ENCODE measurements at regions not wholly inside any gene's neighbourhood (a gene's known extent, or its start where the extent isn't known, plus 50 kb on each side); places are given as distances from the start of the nearest gene placed in this dataset.
"Not testable (repeated sequence)": the region's sequence is repeated elsewhere in the genome, so short reads cannot be mapped to it uniquely, and the experiment has no call there.

DNA sequence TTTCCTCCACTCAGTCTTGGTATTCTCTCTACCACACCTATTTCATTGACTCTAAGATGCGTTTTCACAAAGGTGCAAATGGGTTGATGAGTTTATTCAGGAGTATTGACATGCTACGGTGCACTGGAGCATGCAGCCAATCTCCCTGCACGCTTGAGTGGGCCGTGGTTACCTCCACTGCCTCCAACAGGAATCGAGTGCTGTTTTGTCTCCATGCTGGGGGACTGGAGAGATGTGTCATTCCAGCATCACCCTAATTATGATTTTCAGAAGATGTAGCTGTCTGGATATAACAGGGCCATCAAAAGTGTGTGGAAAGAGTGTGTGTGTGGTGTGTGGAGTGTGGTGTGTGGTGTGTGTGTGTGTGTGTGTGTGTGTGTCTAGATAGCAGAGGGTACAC is 351.6 kb upstream of the ZFHX3 start:
- 92 to 96% methylated on average over 4 to 5 of the region's 5 CpGs for WGBS, 2 experiments (ENCODE audit: insufficient coverage in 1 of 2, insufficient read length in 1 of 2)
- TF ChIP-seq, protein P1, sequence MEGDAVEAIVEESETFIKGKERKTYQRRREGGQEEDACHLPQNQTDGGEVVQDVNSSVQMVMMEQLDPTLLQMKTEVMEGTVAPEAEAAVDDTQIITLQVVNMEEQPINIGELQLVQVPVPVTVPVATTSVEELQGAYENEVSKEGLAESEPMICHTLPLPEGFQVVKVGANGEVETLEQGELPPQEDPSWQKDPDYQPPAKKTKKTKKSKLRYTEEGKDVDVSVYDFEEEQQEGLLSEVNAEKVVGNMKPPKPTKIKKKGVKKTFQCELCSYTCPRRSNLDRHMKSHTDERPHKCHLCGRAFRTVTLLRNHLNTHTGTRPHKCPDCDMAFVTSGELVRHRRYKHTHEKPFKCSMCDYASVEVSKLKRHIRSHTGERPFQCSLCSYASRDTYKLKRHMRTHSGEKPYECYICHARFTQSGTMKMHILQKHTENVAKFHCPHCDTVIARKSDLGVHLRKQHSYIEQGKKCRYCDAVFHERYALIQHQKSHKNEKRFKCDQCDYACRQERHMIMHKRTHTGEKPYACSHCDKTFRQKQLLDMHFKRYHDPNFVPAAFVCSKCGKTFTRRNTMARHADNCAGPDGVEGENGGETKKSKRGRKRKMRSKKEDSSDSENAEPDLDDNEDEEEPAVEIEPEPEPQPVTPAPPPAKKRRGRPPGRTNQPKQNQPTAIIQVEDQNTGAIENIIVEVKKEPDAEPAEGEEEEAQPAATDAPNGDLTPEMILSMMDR (conservative IDR thresholded peaks at IDR 0.05), result no peak
- Mint-ChIP-seq H3K27me3 (ENCODE audit: insufficient read depth) (peaks cover 4% of the 10 kb centered on the region), H3K4me3 (no peak overlapping the region), H3K36me3 (ENCODE audit: low read depth) (no peaks in the 10 kb centered on the region), H3K4me1 (peaks cover 46% of the 10 kb centered on the region), H3K27ac (no peak overlapping the region), H3K9me3 (peaks cover 9% of the 10 kb centered on the region)
- no peak overlapping the region for H3K27ac ChIP-seq (ENCODE audit: low read depth, low read length)
- H3K36me3 ChIP-seq (ENCODE audit: control insufficient read depth, insufficient read depth, low read length), result no peaks in the 10 kb centered on the region
- no peak for DNase-seq
- H3K4me1 ChIP-seq (ENCODE audit: control insufficient read depth, insufficient read depth, low read length), result peaks cover 3% of the 10 kb centered on the region
- no peak overlapping the region for H3K9ac ChIP-seq (ENCODE audit: extremely low read depth, low read length, poor library complexity, severe bottlenecking)
- H3K27me3 ChIP-seq (ENCODE audit: control insufficient read depth, insufficient read depth, low read length, poor library complexity, severe bottlenecking), result no peaks in the 10 kb centered on the region
- no peaks in the 10 kb centered on the region for H3K9me3 ChIP-seq (ENCODE audit: control insufficient read depth, low read length)
- no peak overlapping the region for H3K4me3 ChIP-seq (ENCODE audit: low read length)

DNA sequence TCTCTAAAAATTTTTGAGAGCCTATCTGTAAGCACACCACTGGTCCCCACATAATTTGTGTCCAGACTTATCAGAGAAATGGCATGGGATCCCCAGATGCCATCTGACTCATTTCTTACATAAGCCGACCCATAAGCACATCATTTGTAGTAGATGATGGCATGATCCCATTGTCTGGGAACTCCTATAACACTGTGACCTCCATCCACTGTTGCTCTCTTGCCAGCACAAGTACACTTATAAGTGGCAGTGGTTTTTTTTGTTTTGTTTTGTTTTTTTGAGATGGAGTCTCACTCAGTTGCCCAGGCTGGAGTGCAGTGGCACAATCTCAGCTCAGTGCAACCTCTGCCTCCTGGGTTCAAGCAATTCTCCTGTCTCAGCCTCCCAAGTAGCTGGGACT is 350.7 kb upstream of the ZFHX3 start:
- not testable (repeated sequence) for H3K9ac ChIP-seq (ENCODE audit: extremely low read depth, low read length, poor library complexity, severe bottlenecking); DNase-seq; H3K4me3 Mint-ChIP-seq; H3K27me3 ChIP-seq (ENCODE audit: control insufficient read depth, insufficient read depth, low read length, poor library complexity, severe bottlenecking); H3K27ac Mint-ChIP-seq; H3K36me3 ChIP-seq (ENCODE audit: control insufficient read depth, insufficient read depth, low read length); H3K36me3 Mint-ChIP-seq (ENCODE audit: low read depth); H3K27ac ChIP-seq (ENCODE audit: low read depth, low read length); H3K4me1 ChIP-seq (ENCODE audit: control insufficient read depth, insufficient read depth, low read length); H3K27me3 Mint-ChIP-seq (ENCODE audit: insufficient read depth); H3K4me3 ChIP-seq (ENCODE audit: low read length); H3K9me3 Mint-ChIP-seq; H3K9me3 ChIP-seq (ENCODE audit: control insufficient read depth, low read length)
- peaks cover 38% of the 10 kb centered on the region for H3K4me1 Mint-ChIP-seq
- 100% methylated on average over 1 of the region's 1 CpG for WGBS, 2 experiments (ENCODE audit: insufficient coverage in 1 of 2, insufficient read length in 1 of 2)

DNA sequence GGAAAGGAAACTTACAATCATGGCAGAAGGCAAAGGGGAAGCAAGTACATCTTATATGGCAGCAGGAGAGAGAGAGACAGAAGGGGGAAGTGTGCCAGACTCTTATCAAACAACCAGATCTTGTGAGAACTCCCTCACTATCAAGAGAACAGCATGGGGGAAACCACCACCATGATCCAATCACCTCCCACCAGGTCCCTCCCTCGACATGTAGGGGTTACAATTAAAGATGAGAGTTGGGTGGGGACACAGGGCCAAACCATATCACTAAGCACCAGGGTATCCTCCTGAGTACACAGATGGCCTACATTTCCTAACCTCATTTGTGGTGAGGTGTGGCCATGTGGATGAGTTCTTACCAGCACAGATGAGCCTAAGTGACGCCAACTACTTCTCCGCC is 348.6 kb upstream of the ZFHX3 start:
- no peaks in the 10 kb centered on the region for H3K36me3 Mint-ChIP-seq (ENCODE audit: low read depth)
- no peaks in the 10 kb centered on the region for H3K9me3 ChIP-seq (ENCODE audit: control insufficient read depth, low read length)
- H3K9ac ChIP-seq (ENCODE audit: extremely low read depth, low read length, poor library complexity, severe bottlenecking), result no peak overlapping the region
- no peaks in the 10 kb centered on the region for H3K36me3 ChIP-seq (ENCODE audit: control insufficient read depth, insufficient read depth, low read length)
- H3K27me3 ChIP-seq (ENCODE audit: control insufficient read depth, insufficient read depth, low read length, poor library complexity, severe bottlenecking), result no peaks in the 10 kb centered on the region
- no peak overlapping the region for H3K4me3 ChIP-seq (ENCODE audit: low read length)
- no peak overlapping the region for H3K27ac Mint-ChIP-seq
- peak; percentile 61 for DNase-seq
- peaks cover 22% of the 10 kb centered on the region for H3K4me1 Mint-ChIP-seq
- TF ChIP-seq, protein P1 (conservative IDR thresholded peaks at IDR 0.05), result no peak
- no peak overlapping the region for H3K27ac ChIP-seq (ENCODE audit: low read depth, low read length)
- 82% methylated on average over 2 of the region's 3 CpGs; no CpG with 5 or more reads in 1 of the 2 experiments for WGBS, 2 experiments (ENCODE audit: insufficient coverage in 1 of 2, insufficient read length in 1 of 2)
- peaks cover 3% of the 10 kb centered on the region for H3K4me1 ChIP-seq (ENCODE audit: control insufficient read depth, insufficient read depth, low read length)
- no peaks in the 10 kb centered on the region for H3K27me3 Mint-ChIP-seq (ENCODE audit: insufficient read depth)
- H3K9me3 Mint-ChIP-seq, result peaks cover 9% of the 10 kb centered on the region
- no peak overlapping the region for H3K4me3 Mint-ChIP-seq

DNA sequence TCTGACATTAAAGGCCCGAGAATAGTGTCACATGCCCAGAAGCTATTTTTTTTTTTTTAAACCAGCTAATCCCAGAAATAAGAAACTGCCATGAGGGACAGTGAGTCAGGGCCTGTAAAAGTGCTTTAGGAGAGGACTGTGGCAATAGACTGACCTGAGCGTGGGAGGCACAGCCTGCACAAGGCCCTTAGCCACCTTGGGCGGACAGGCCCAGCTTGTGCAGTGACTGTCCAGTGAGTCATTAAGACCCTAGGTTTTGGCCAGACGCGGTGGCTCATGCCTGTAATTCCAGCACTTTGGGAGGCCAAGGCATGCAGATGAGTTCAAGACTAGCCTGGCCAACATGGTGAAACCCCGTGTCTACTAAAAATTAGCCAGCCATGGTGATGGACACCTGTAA is 343.0 kb upstream of the ZFHX3 start:
- Histone ChIP-seq H3K9me3 (ENCODE audit: control insufficient read depth, low read length) (no peaks in the 10 kb centered on the region), H3K9ac (ENCODE audit: extremely low read depth, low read length, poor library complexity, severe bottlenecking) (no peak overlapping the region), H3K4me1 (ENCODE audit: control insufficient read depth, insufficient read depth, low read length) (no peaks in the 10 kb centered on the region), H3K27me3 (ENCODE audit: control insufficient read depth, insufficient read depth, low read length, poor library complexity, severe bottlenecking) (no peaks in the 10 kb centered on the region), H3K4me3 (ENCODE audit: low read length) (no peak overlapping the region), H3K27ac (ENCODE audit: low read depth, low read length) (no peak overlapping the region), H3K36me3 (ENCODE audit: control insufficient read depth, insufficient read depth, low read length) (no peaks in the 10 kb centered on the region)
- WGBS, 2 experiments (ENCODE audit: insufficient coverage in 1 of 2, insufficient read length in 1 of 2), result 90 to 93% methylated on average over 5 to 6 of the region's 6 CpGs
- no peaks in the 10 kb centered on the region for H3K36me3 Mint-ChIP-seq (ENCODE audit: low read depth)
- H3K4me1 Mint-ChIP-seq, result peaks cover 2% of the 10 kb centered on the region
- H3K27me3 Mint-ChIP-seq (ENCODE audit: insufficient read depth), result no peaks in the 10 kb centered on the region
- H3K9me3 Mint-ChIP-seq, result no peaks in the 10 kb centered on the region
- H3K4me3 Mint-ChIP-seq, result no peak overlapping the region
- no peak overlapping the region for H3K27ac Mint-ChIP-seq
- DNase-seq, result no peak
- TF ChIP-seq, protein P1 (conservative IDR thresholded peaks at IDR 0.05), result no peak

Measured in endodermal cell (in vitro differentiated cells).